ENCODE measurements at regions not wholly inside any gene's neighbourhood (a gene's known extent, or its start where the extent isn't known, plus 50 kb on each side); places are given as distances from the start of the nearest gene placed in this dataset.

DNA sequence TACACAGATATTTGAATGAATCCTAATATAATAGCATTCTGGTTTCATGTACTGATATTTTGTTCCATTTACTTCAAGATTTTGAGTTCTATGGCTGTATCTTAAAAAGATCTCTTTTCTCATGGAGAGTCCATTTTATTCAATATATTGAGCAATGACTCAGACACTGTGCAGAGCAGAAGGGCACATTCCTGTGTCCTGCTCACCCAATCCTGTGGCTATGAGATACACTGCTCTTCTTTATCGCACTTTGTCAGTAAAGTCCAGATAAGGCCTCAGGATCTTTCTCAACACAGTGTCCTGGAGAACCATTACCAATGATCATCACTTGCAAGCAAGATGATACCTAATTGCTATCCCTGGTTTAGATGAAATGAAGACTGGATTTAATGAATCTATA is 155.0 kb downstream of the CYSLTR2 start:
- TF ChIP-seq, protein P1, sequence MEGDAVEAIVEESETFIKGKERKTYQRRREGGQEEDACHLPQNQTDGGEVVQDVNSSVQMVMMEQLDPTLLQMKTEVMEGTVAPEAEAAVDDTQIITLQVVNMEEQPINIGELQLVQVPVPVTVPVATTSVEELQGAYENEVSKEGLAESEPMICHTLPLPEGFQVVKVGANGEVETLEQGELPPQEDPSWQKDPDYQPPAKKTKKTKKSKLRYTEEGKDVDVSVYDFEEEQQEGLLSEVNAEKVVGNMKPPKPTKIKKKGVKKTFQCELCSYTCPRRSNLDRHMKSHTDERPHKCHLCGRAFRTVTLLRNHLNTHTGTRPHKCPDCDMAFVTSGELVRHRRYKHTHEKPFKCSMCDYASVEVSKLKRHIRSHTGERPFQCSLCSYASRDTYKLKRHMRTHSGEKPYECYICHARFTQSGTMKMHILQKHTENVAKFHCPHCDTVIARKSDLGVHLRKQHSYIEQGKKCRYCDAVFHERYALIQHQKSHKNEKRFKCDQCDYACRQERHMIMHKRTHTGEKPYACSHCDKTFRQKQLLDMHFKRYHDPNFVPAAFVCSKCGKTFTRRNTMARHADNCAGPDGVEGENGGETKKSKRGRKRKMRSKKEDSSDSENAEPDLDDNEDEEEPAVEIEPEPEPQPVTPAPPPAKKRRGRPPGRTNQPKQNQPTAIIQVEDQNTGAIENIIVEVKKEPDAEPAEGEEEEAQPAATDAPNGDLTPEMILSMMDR (IDR thresholded peaks at IDR 0.05): no peak
- no peak for TF ChIP-seq ZFX (IDR thresholded peaks at IDR 0.05; ENCODE audit: borderline replicate concordance)

Data from 22Rv1 (cell line).